ENCODE measurements at regions not wholly inside any gene's neighbourhood (a gene's known extent, or its start where the extent isn't known, plus 50 kb on each side); places are given as distances from the start of the nearest gene placed in this dataset.

- ATAC-seq (no peak), DNase-seq (no peak)
- peaks cover 8% of the 10 kb centered on the region for H3K4me1 Mint-ChIP-seq
- no peak overlapping the region for H3K4me3 Mint-ChIP-seq
- peaks cover 9% of the 10 kb centered on the region for H3K9me3 Mint-ChIP-seq
- no peaks in the 10 kb centered on the region for H3K27me3 Mint-ChIP-seq
- no peak overlapping the region for H3K27ac Mint-ChIP-seq
- peaks cover 2% of the 10 kb centered on the region for H3K36me3 Mint-ChIP-seq (ENCODE audit: low read depth)
Measured at GRCh38 chr12:91968076-91968776, 177.4 kb downstream of the BTG1 start.

GRCh38 chr12:91967590-91967989, 178.1 kb downstream of the BTG1 start:
- Mint-ChIP-seq H3K27me3 (no peaks in the 10 kb centered on the region), H3K4me3 (no peak overlapping the region), H3K27ac (no peak overlapping the region), H3K9me3 (peaks cover 14% of the 10 kb centered on the region), H3K36me3 (ENCODE audit: low read depth) (peaks cover 3% of the 10 kb centered on the region), H3K4me1 (peaks cover 8% of the 10 kb centered on the region)
- DNase-seq: no peak
- ATAC-seq: no peak

GRCh38 chr12:91965781-91966180, 179.9 kb downstream of the BTG1 start:
- DNase-seq (no peak), ATAC-seq (no peak)
- H3K9me3 Mint-ChIP-seq: peaks cover 14% of the 10 kb centered on the region
- H3K4me1 Mint-ChIP-seq: peaks cover 8% of the 10 kb centered on the region
- no peaks in the 10 kb centered on the region for H3K27me3 Mint-ChIP-seq
- peaks cover 3% of the 10 kb centered on the region for H3K36me3 Mint-ChIP-seq (ENCODE audit: low read depth)
- no peak overlapping the region for H3K4me3 Mint-ChIP-seq
- no peak overlapping the region for H3K27ac Mint-ChIP-seq

GRCh38 chr12:91964501-91964900, 181.1 kb downstream of the BTG1 start:
- Mint-ChIP-seq H3K27ac (no peak overlapping the region), H3K27me3 (no peaks in the 10 kb centered on the region), H3K4me1 (peaks cover 8% of the 10 kb centered on the region), H3K4me3 (no peak overlapping the region), H3K36me3 (ENCODE audit: low read depth) (peaks cover 3% of the 10 kb centered on the region), H3K9me3 (peaks cover 7% of the 10 kb centered on the region)
- DNase-seq (no peak), ATAC-seq (no peak)

GRCh38 chr12:91959220-91959619, 186.4 kb downstream of the BTG1 start:
- Mint-ChIP-seq H3K9me3 (peaks cover 12% of the 10 kb centered on the region), H3K4me3 (no peak overlapping the region), H3K4me1 (peaks cover 3% of the 10 kb centered on the region), H3K27ac (no peak overlapping the region), H3K36me3 (ENCODE audit: low read depth) (peaks cover 2% of the 10 kb centered on the region), H3K27me3 (no peaks in the 10 kb centered on the region)
- DNase-seq (no peak), ATAC-seq (no peak)

- peaks cover 2% of the 10 kb centered on the region for H3K36me3 Mint-ChIP-seq (ENCODE audit: low read depth)
- DNase-seq (no peak), ATAC-seq (no peak)
- no peaks in the 10 kb centered on the region for H3K27me3 Mint-ChIP-seq
- peaks cover 12% of the 10 kb centered on the region for H3K9me3 Mint-ChIP-seq
- H3K4me3 Mint-ChIP-seq: no peak overlapping the region
- H3K4me1 Mint-ChIP-seq: peaks cover 3% of the 10 kb centered on the region
- H3K27ac Mint-ChIP-seq: no peak overlapping the region
Measured at GRCh38 chr12:91958816-91959215, 186.8 kb downstream of the BTG1 start.

- DNase-seq (no peak), ATAC-seq (no peak)
- Mint-ChIP-seq H3K27ac (no peak overlapping the region), H3K4me1 (peaks cover 3% of the 10 kb centered on the region), H3K9me3 (peaks cover 5% of the 10 kb centered on the region), H3K27me3 (no peaks in the 10 kb centered on the region), H3K4me3 (no peak overlapping the region), H3K36me3 (ENCODE audit: low read depth) (no peaks in the 10 kb centered on the region)
Measured at GRCh38 chr12:91954747-91955146, 190.9 kb downstream of the BTG1 start.

GRCh38 chr12:91954326-91954725, 191.3 kb downstream of the BTG1 start:
- H3K27me3 Mint-ChIP-seq: no peaks in the 10 kb centered on the region
- DNase-seq (no peak), ATAC-seq (no peak)
- no peak overlapping the region for H3K4me3 Mint-ChIP-seq
- no peak overlapping the region for H3K27ac Mint-ChIP-seq
- H3K4me1 Mint-ChIP-seq: peaks cover 3% of the 10 kb centered on the region
- no peaks in the 10 kb centered on the region for H3K36me3 Mint-ChIP-seq (ENCODE audit: low read depth)
- peaks cover 5% of the 10 kb centered on the region for H3K9me3 Mint-ChIP-seq

GRCh38 chr12:91952916-91953315, 192.7 kb downstream of the BTG1 start:
- Mint-ChIP-seq H3K9me3 (peaks cover 5% of the 10 kb centered on the region), H3K36me3 (ENCODE audit: low read depth) (no peaks in the 10 kb centered on the region), H3K4me1 (peaks cover 9% of the 10 kb centered on the region), H3K27me3 (no peaks in the 10 kb centered on the region), H3K4me3 (no peak overlapping the region), H3K27ac (no peak overlapping the region)
- no peak for ATAC-seq
- no peak for DNase-seq

- Mint-ChIP-seq H3K4me3 (no peak overlapping the region), H3K36me3 (ENCODE audit: low read depth) (no peaks in the 10 kb centered on the region), H3K27me3 (no peaks in the 10 kb centered on the region), H3K27ac (no peak overlapping the region), H3K4me1 (peaks cover 17% of the 10 kb centered on the region), H3K9me3 (peaks cover 5% of the 10 kb centered on the region)
- DNase-seq (no peak), ATAC-seq (no peak)
Measured at GRCh38 chr12:91951571-91951970, 194.1 kb downstream of the BTG1 start.

GRCh38 chr12:91948504-91948903, 197.1 kb downstream of the BTG1 start:
- no peak overlapping the region for H3K4me3 Mint-ChIP-seq
- no peaks in the 10 kb centered on the region for H3K36me3 Mint-ChIP-seq (ENCODE audit: low read depth)
- ATAC-seq (no peak), DNase-seq (no peak)
- no peaks in the 10 kb centered on the region for H3K27me3 Mint-ChIP-seq
- peaks cover 14% of the 10 kb centered on the region for H3K4me1 Mint-ChIP-seq
- peak overlapping the region; percentile 29 for H3K27ac Mint-ChIP-seq
- H3K9me3 Mint-ChIP-seq: peaks cover 7% of the 10 kb centered on the region

GRCh38 chr12:91947459-91947858, 198.2 kb downstream of the BTG1 start:
- peak; percentile 88 for ATAC-seq
- Mint-ChIP-seq H3K27ac (no peak overlapping the region), H3K36me3 (ENCODE audit: low read depth) (no peaks in the 10 kb centered on the region), H3K4me1 (peaks cover 14% of the 10 kb centered on the region), H3K9me3 (peaks cover 12% of the 10 kb centered on the region), H3K27me3 (no peaks in the 10 kb centered on the region), H3K4me3 (no peak overlapping the region)
- no peak for DNase-seq

- H3K36me3 Mint-ChIP-seq (ENCODE audit: low read depth): no peaks in the 10 kb centered on the region
- H3K4me3 Mint-ChIP-seq: no peak overlapping the region
- peaks cover 17% of the 10 kb centered on the region for H3K4me1 Mint-ChIP-seq
- H3K27me3 Mint-ChIP-seq: no peaks in the 10 kb centered on the region
- no peak overlapping the region for H3K27ac Mint-ChIP-seq
- peaks cover 20% of the 10 kb centered on the region for H3K9me3 Mint-ChIP-seq
- DNase-seq (no peak), ATAC-seq (no peak)
Measured at GRCh38 chr12:91944637-91945036, 201.0 kb downstream of the BTG1 start.

- DNase-seq: no peak
- peaks cover 3% of the 10 kb centered on the region for H3K4me1 Mint-ChIP-seq
- peaks cover 20% of the 10 kb centered on the region for H3K9me3 Mint-ChIP-seq
Measured at GRCh38 chr12:91940826-91941570, 204.6 kb downstream of the BTG1 start.

GRCh38 chr12:91940322-91940721, 205.3 kb downstream of the BTG1 start:
- ATAC-seq (no peak), DNase-seq (no peak)
- Mint-ChIP-seq H3K27ac (no peak overlapping the region), H3K4me3 (no peak overlapping the region), H3K4me1 (peaks cover 3% of the 10 kb centered on the region), H3K36me3 (ENCODE audit: low read depth) (no peaks in the 10 kb centered on the region), H3K27me3 (no peaks in the 10 kb centered on the region), H3K9me3 (peaks cover 13% of the 10 kb centered on the region)

More at GRCh38 chr12:91940826-91941570, 204.6 kb downstream of the BTG1 start:
- no peaks in the 10 kb centered on the region for H3K36me3 Mint-ChIP-seq (ENCODE audit: low read depth)
- no peak overlapping the region for H3K27ac Mint-ChIP-seq
- H3K4me3 Mint-ChIP-seq: no peak overlapping the region
- no peaks in the 10 kb centered on the region for H3K27me3 Mint-ChIP-seq
- no peak for ATAC-seq
